MCF 10A (cell line): ENCODE measurements at regions not wholly inside any gene's neighbourhood (a gene's known extent, or its start where the extent isn't known, plus 50 kb on each side); places are given as distances from the start of the nearest gene placed in this dataset.
A peak's percentile ranks its signal among the peaks of the same experiment; 100 is the strongest.

Experiments used
- BruUV-seq: library from RNA; stranded (reverse); fragments of 400-500 nt; replicated peaks from 2 replicates; lab custom pipeline; 2021; lab: Mats Ljungman, UMichigan
- CTCF ChIA-PET: fragments of 300-600 bp; sonication (Branson Sonifier 250); formaldehyde crosslinking; extraction: SDS; loops from one replicate; lab custom pipeline; 2021; ENCODE audit warnings: antibody characterized with exemption, inconsistent platforms; lab: Yijun Ruan, JAX
- POLR2A ChIA-PET: fragments of 300-600, 350-650 bp; sonication (Branson Sonifier 250); formaldehyde crosslinking; extraction: SDS; loops from one replicate; lab custom pipeline; 2020; ENCODE audit warnings: antibody characterized with exemption, inconsistent platforms; lab: Yijun Ruan, JAX
- DNase-seq: peaks from one replicate; pipeline ENCODE4 v3.0.0-alpha.2; 2018; ENCODE audit not compliant: unreplicated experiment
- H3K27ac Mint-ChIP-seq: one replicate; pipeline ENCODE4 v1.8.0; 2022; ENCODE audit warnings: mild to moderate bottlenecking, low read depth, mixed read lengths; ENCODE audit not compliant: unreplicated experiment
- H3K27me3 Mint-ChIP-seq: one replicate; pipeline ENCODE4 v1.8.0; 2022; ENCODE audit warnings: mixed read lengths; ENCODE audit not compliant: insufficient read depth, unreplicated experiment
- H3K36me3 Mint-ChIP-seq: one replicate; pipeline ENCODE4 v1.8.0; 2022; ENCODE audit warnings: mild to moderate bottlenecking, moderate library complexity, mixed read lengths; ENCODE audit not compliant: insufficient read depth, unreplicated experiment
- H3K4me1 Mint-ChIP-seq: one replicate; pipeline ENCODE4 v1.8.0; 2022; ENCODE audit warnings: mixed read lengths; ENCODE audit not compliant: insufficient read depth, unreplicated experiment
- H3K4me3 Mint-ChIP-seq: one replicate; pipeline ENCODE4 v1.8.0; 2022; ENCODE audit warnings: mild to moderate bottlenecking, moderate library complexity, mixed read lengths; ENCODE audit not compliant: unreplicated experiment
- H3K9me3 Mint-ChIP-seq: one replicate; pipeline ENCODE4 v1.8.0; 2022; ENCODE audit warnings: mixed read lengths; ENCODE audit not compliant: unreplicated experiment
- intact Hi-C: fragments of 100-400 bp; cut with micrococcal nuclease; formaldehyde crosslinking; loops from 2 replicates; pipeline ENCODE4 v1.14.1; 2022
- TF ChIP-seq, protein P1 (sequence below): fragments of 200-600 bp; IDR thresholded peaks from one replicate; pipeline ENCODE4 v1.8.0; 2022; ENCODE audit warnings: antibody characterized with exemption, mild to moderate bottlenecking; ENCODE audit not compliant: unreplicated experiment

DNA sequence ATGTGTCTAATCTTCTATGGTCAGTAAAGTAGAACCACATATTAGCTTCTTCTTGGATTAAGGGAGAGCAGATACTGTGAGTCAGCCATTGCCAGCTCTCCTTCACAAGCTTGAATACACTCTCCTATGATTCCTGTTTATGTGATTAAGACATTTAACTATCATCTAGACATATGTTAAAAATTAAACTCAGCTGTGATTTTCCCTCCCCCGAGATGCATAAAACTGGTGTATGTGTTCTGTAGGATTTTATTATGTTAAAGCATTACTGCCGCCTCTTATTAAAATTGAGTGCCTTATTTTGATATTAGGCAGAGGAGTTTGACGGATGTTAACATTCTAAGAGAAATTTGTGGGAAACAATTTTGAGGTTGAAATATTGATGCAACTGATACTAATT, 114.6 kb downstream of the ACTBL2 start:
- H3K4me3 Mint-ChIP-seq: no peak overlapping the region
- intact Hi-C loops: no loop called here
- ChIA-PET POLR2A (interaction anchor here (0.7 to 2.0 kb wide), 2 partner anchors 15 to 29 kb away, joined by 4 to 6 read pairs; no protein-coding TSS in a partner anchor), CTCF (interaction anchor here (0.7 kb wide), 1 partner anchor 16 kb away, joined by 6 read pairs; no protein-coding TSS in a partner anchor)
- no peaks in the 10 kb centered on the region for H3K36me3 Mint-ChIP-seq
- TF ChIP-seq, protein P1, sequence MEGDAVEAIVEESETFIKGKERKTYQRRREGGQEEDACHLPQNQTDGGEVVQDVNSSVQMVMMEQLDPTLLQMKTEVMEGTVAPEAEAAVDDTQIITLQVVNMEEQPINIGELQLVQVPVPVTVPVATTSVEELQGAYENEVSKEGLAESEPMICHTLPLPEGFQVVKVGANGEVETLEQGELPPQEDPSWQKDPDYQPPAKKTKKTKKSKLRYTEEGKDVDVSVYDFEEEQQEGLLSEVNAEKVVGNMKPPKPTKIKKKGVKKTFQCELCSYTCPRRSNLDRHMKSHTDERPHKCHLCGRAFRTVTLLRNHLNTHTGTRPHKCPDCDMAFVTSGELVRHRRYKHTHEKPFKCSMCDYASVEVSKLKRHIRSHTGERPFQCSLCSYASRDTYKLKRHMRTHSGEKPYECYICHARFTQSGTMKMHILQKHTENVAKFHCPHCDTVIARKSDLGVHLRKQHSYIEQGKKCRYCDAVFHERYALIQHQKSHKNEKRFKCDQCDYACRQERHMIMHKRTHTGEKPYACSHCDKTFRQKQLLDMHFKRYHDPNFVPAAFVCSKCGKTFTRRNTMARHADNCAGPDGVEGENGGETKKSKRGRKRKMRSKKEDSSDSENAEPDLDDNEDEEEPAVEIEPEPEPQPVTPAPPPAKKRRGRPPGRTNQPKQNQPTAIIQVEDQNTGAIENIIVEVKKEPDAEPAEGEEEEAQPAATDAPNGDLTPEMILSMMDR: no peak
- DNase-seq: no peak
- no peak overlapping the region for H3K27ac Mint-ChIP-seq
- peaks cover 10% of the 10 kb centered on the region for H3K4me1 Mint-ChIP-seq
- no TSS peak for BruUV-seq
- H3K27me3 Mint-ChIP-seq: no peaks in the 10 kb centered on the region
- H3K9me3 Mint-ChIP-seq: no peaks in the 10 kb centered on the region

DNA sequence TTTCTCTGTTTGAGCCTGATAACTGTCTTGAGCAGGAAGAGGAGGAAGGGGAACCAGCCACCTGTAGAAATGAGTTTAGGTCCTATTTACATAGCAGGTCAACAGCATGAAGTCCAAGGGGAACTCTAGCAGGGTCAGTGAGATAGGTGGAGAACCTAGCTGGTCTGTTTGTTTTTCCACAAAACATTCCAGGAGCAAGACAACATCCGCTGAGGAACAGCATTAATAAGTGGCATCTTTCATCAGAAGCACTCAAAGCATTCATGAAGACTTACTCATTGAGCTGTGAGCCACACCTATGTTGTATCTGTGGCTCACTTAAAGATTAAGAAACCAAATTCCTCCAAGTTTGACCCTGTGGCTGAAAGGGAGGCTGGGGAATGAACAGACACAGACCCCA, 115.9 kb downstream of the ACTBL2 start:
- no TSS peak for BruUV-seq
- H3K4me3 Mint-ChIP-seq: no peak overlapping the region
- ChIA-PET POLR2A (interaction anchor here (0.6 to 2.0 kb wide), 7 partner anchors 9 to 128 kb away, joined by 3 to 6 read pairs (median 4); no protein-coding TSS in a partner anchor), CTCF (interaction anchor here (0.6 to 0.7 kb wide), 2 partner anchors 1087 to 1099 kb away, joined by 3 read pairs; no protein-coding TSS in a partner anchor)
- intact Hi-C loops: no loop called here
- TF ChIP-seq, protein P1: no peak
- H3K27me3 Mint-ChIP-seq: no peaks in the 10 kb centered on the region
- H3K27ac Mint-ChIP-seq: no peak overlapping the region
- H3K4me1 Mint-ChIP-seq: peaks cover 10% of the 10 kb centered on the region
- H3K9me3 Mint-ChIP-seq: no peaks in the 10 kb centered on the region
- peak; percentile 45 for DNase-seq
- no peaks in the 10 kb centered on the region for H3K36me3 Mint-ChIP-seq

DNA sequence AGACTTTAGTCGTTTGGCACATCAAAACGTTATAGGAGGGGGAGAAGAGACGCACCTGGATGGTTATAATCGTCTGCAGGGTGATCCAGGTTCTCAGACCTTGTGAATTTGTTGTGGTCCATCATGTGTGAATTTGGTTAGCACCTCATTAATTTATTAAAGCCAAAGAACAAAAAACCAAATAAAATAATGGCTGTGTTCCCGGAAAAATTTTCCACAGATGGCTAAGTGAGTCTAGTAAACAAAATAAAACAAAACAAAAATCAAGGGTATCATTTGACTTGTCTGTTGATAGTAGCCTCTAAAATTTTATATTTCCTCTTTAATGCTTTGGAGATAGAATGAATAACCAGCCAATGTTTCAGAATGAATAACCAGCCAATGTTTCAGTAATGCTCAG, 119.7 kb downstream of the ACTBL2 start:
- Mint-ChIP-seq H3K36me3 (no peaks in the 10 kb centered on the region), H3K4me1 (peaks cover 10% of the 10 kb centered on the region), H3K27me3 (no peaks in the 10 kb centered on the region), H3K9me3 (no peaks in the 10 kb centered on the region), H3K4me3 (no peak overlapping the region), H3K27ac (no peak overlapping the region)
- intact Hi-C loops: no loop called here
- ChIA-PET CTCF (no interaction called here), POLR2A (no interaction called here)
- no TSS peak for BruUV-seq
- TF ChIP-seq, protein P1: no peak
- DNase-seq: no peak

DNA sequence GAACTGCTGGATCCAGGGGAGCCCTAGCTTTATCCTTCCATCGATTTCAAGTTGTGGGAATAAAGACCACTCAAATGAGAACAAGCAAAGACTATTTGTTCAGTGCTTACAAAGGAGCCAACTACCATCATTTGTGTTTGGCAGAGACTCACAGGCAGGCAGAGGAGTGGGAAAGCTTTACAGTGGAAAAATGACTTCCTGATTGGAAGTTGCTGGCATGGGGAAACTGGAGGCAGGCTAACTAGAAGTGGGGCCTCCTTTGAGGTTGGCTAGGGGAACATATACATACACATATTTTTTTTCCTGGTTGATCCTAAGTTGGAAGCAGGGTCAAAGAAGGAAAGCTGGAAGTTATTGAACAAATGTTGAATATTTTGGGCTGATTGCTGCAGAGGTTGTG, 121.7 kb downstream of the ACTBL2 start:
- intact Hi-C loops: no loop called here
- TF ChIP-seq, protein P1: no peak
- Mint-ChIP-seq H3K27me3 (no peaks in the 10 kb centered on the region), H3K4me1 (peaks cover 10% of the 10 kb centered on the region), H3K36me3 (no peaks in the 10 kb centered on the region), H3K4me3 (no peak overlapping the region), H3K9me3 (no peaks in the 10 kb centered on the region), H3K27ac (no peak overlapping the region)
- POLR2A ChIA-PET: interaction anchor here (0.7 kb wide), 2 partner anchors 76 to 1807 kb away, joined by 3 to 5 read pairs; no protein-coding TSS in a partner anchor
- CTCF ChIA-PET: interaction anchor here (0.7 kb wide), 1 partner anchor 135 kb away, joined by 3 read pairs; no protein-coding TSS in a partner anchor
- no TSS peak for BruUV-seq
- DNase-seq: no peak
